IPS DF 6.9 (cell line): ENCODE measurements at regions not wholly inside any gene's neighbourhood (a gene's known extent, or its start where the extent isn't known, plus 50 kb on each side); places are given as distances from the start of the nearest gene placed in this dataset.
A peak's percentile ranks its signal among the peaks of the same experiment; 100 is the strongest.

Source experiments
- DNase-seq: peaks from one replicate; pipeline ENCODE4 v3.0.0-alpha.2; 2013; ENCODE audit warnings: low read depth, low spot score
- H3K27ac ChIP-seq: one replicate; pipeline ENCODE4 v1.5.1; 2013; ENCODE audit warnings: low read length, control low read depth
- H3K27me3 ChIP-seq: 2 replicates; pipeline ENCODE4 v1.6.1; 2013; ENCODE audit warnings: mild to moderate bottlenecking, low read length; ENCODE audit not compliant: control insufficient read depth, insufficient read depth
- H3K36me3 ChIP-seq: 2 replicates; pipeline ENCODE4 v1.6.1; 2013; ENCODE audit warnings: low read length; ENCODE audit not compliant: control insufficient read depth, insufficient read depth
- H3K4me1 ChIP-seq: 2 replicates; pipeline ENCODE4 v1.6.1; 2013; ENCODE audit warnings: low read length; ENCODE audit not compliant: control insufficient read depth, insufficient read depth
- H3K4me3 ChIP-seq: 2 replicates; pipeline ENCODE4 v1.5.1; 2013; ENCODE audit warnings: mild to moderate bottlenecking, low read length
- H3K9me3 ChIP-seq: 2 replicates; pipeline ENCODE4 v1.6.1; 2013; ENCODE audit warnings: low read length, inconsistent platforms; ENCODE audit not compliant: control insufficient read depth, insufficient read depth
- WGBS: extraction: QIAGEN DNeasy Blood & Tissue Kit; methylation state at CpG from one replicate; pipeline ENCODE4 v1.1.7; 2013; ENCODE audit warnings: mixed read lengths, missing lambda C conversion rate; ENCODE audit not compliant: insufficient read length, insufficient coverage; 5-methylcytosine and 5-hydroxymethylcytosine counted together

DNA sequence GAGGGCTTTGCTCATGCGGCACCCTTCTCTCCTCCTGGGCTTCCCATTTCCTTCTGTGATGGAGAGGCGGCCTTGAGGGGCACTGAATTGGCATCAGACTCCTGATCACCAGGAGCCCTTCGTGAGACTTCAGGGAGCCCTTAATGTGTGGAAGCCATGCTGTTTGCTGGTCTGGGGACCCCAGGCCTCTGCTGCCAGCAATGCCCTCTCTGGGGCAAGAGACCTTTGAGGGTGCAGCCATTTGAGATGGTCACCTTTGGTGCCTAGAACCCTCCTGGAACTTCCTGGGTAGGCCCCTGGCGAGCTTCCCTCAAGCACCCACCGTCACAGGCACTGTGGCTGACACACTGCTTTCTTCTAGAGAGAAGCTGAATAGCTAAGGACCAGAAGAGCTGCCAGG lies 338.7 kb upstream of the IRX4 start:
- no peaks in the 10 kb centered on the region for H3K4me1 ChIP-seq
- WGBS = no CpG with 5 or more reads among the region's 5 CpGs
- H3K9me3 ChIP-seq = no peaks in the 10 kb centered on the region
- no peaks in the 10 kb centered on the region; the same call in 1 of the 2 replicates for H3K27me3 ChIP-seq
- H3K4me3 ChIP-seq = no peak overlapping the region
- DNase-seq = no peak
- no peak overlapping the region for H3K27ac ChIP-seq
- no peaks in the 10 kb centered on the region for H3K36me3 ChIP-seq

DNA sequence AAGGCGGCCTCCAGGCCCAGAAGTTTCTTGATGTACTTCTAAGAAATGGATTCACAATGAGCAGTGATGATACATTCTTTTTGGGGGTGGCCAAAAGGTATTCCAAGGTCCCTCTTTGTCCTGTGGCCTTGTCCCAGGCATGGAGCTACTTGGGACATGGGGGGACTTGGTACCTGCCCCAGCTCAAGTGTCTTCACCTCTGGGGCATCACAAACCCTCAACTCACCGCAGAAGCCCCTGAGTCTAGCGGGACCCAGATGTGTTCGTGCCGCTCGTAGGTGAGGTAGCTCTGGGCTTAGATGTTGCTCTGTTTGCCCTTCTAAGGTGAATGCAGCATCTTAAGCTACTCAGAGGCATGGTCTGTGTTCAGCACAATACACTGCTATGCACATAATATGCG lies 338.0 kb upstream of the IRX4 start:
- Histone ChIP-seq H3K27me3 (no peaks in the 10 kb centered on the region; the same call in 1 of the 2 replicates), H3K27ac (no peak overlapping the region), H3K36me3 (no peaks in the 10 kb centered on the region), H3K9me3 (no peaks in the 10 kb centered on the region), H3K4me3 (no peak overlapping the region), H3K4me1 (no peaks in the 10 kb centered on the region)
- WGBS = no CpG with 5 or more reads among the region's 7 CpGs
- no peak for DNase-seq

DNA sequence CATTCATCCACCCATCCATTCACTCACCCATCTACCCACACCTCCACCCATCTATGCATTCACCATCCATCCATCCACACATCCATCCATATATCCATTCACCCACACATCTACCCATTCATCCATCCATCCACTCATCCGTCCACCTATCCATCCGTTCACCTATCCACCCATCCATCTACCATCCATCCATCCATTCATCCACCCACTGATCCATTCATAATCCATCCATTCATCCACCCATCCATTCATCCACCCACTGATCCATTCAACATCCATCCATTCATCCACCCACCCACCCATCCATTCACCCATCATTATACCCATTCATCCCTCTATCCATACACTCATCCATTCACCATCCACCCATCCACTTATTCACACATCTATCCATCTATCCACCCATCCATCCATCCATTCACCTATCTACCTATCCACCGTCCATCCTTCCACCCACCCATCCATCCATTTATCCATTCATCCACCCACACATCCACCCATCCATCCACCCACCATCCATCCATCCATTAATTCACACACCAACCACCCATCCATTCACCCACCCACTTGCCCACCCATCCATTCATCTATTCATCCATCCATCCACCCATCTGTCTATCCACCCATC lies 336.5 kb upstream of the IRX4 start:
- WGBS = 82% methylated on average over 3 of the region's 3 CpGs
- H3K9me3 ChIP-seq = no peaks in the 10 kb centered on the region
- H3K36me3 ChIP-seq = no peaks in the 10 kb centered on the region
- no peak overlapping the region for H3K27ac ChIP-seq
- DNase-seq = no peak
- H3K4me1 ChIP-seq = no peaks in the 10 kb centered on the region
- no peak overlapping the region for H3K4me3 ChIP-seq
- H3K27me3 ChIP-seq = no peaks in the 10 kb centered on the region; the same call in 1 of the 2 replicates

DNA sequence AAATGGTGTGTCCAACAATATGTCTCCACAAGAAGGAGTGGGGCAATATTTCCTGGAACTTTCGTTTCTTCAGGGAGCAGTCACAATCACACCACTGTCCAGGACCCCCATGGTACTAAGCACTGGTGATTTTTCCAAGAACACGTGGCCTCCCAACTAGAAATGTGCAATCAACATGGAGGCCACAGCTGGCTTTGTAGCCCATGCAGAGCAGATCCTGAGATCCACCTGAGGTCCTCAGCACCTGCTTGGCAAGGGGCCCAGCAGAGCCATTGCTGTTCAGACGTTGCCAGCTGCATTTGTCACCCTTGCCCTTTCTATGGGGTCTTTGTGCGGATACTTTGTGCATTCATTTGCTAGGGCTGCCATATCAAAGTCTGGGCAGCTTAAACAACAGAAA lies 334.5 kb upstream of the IRX4 start:
- no CpG with 5 or more reads among the region's 4 CpGs for WGBS
- no peak for DNase-seq
- Histone ChIP-seq H3K36me3 (no peaks in the 10 kb centered on the region), H3K4me1 (no peaks in the 10 kb centered on the region), H3K9me3 (no peaks in the 10 kb centered on the region), H3K27me3 (no peaks in the 10 kb centered on the region; the same call in 1 of the 2 replicates), H3K4me3 (no peak overlapping the region), H3K27ac (no peak overlapping the region)

DNA sequence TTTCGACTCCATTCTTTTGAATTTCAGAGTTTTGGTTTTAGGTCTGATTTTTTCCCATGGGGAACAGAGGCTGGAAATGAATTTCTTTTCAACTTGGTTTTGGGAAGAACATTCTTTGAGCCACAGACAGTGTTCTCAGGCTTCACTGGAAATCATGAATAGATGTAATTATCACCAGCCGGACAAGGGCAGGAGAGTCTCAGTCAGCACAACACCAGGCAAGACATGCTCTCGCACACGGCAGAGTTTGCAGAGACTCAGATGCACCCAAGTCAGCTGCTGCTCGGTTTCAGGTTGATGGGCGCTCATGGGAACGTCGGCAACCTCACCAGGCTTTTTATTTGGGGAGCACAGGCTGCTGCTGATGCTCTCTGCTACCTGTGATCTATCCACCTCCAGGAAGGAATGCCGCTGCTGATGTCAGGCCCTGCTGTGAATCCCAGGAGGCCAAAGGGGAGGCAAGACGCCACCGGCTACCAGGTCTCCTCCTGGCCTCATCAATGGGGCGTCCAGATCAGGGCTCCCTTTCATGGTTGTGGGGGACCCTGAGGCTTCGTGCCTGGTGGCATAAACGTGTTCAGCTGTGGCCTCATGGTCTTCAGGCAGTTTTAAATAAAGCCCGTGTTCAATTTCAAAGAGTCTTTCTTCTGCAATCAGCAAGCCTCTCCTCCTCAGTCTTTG lies 332.3 kb upstream of the IRX4 start:
- Histone ChIP-seq H3K9me3 (no peaks in the 10 kb centered on the region), H3K4me1 (no peaks in the 10 kb centered on the region), H3K27me3 (no peaks in the 10 kb centered on the region), H3K27ac (no peak overlapping the region), H3K36me3 (no peaks in the 10 kb centered on the region), H3K4me3 (no peak overlapping the region)
- no CpG with 5 or more reads among the region's 15 CpGs for WGBS
- no peak for DNase-seq

DNA sequence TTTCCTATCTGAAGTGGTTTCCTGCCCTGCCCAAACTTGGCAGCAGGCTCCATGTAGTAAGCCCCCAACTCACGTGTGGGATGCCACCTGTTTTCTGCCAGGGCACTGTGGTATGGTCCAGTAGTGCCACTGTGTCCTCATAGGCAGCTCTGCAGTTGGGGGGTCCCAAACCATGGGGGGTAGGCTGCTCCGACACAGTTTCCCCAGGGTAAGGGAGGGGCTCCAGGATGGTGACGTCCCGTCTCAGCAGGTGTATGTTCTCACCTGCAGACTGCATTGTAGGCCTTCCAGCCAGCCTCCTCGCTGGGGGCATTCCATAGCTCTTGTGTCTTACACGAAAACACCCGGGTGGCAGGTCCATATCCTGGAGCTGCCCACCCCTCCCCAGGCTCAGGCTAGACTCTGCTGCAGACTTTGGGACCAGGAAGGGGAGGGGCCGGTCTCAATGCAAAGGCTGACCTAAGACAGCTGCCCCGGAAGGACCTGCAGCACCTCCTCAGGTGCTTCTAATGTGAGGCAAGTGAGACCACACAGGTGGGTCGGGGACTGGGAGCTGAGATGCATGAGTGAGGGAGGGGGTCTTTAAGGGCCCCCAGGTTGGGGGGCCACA lies 330.5 kb upstream of the IRX4 start:
- H3K27me3 ChIP-seq = no peaks in the 10 kb centered on the region
- H3K4me1 ChIP-seq = no peaks in the 10 kb centered on the region
- no CpG with 5 or more reads among the region's 10 CpGs for WGBS
- no peak overlapping the region for H3K27ac ChIP-seq
- no peaks in the 10 kb centered on the region for H3K9me3 ChIP-seq
- no peaks in the 10 kb centered on the region for H3K36me3 ChIP-seq
- no peak for DNase-seq
- H3K4me3 ChIP-seq = no peak overlapping the region

DNA sequence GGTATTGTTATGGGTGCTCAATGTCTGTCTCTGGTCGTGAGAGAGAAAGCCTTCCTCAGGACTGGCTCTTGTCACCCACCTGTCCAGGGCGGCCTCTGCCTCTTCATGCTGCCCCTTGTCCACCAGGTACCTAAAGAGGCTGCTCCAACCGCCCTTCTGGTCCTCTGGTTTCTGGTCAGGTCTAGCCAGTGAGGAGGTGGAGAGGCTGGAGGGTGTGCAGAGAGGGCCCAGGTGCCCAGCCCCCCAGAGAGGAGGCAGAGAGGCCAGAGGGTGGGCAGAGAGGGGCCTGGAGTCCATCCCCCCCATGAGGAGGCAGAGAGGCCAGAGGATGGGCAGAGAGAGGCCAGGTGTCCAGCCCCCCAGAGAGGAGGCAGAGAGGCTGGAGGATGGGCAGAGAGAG lies 329.8 kb upstream of the IRX4 start:
- no CpG with 5 or more reads among the region's 3 CpGs for WGBS
- no peaks in the 10 kb centered on the region for H3K9me3 ChIP-seq
- H3K27me3 ChIP-seq = no peaks in the 10 kb centered on the region
- H3K4me3 ChIP-seq = no peak overlapping the region
- no peaks in the 10 kb centered on the region for H3K36me3 ChIP-seq
- no peak overlapping the region for H3K27ac ChIP-seq
- H3K4me1 ChIP-seq = no peaks in the 10 kb centered on the region
- DNase-seq = no peak

DNA sequence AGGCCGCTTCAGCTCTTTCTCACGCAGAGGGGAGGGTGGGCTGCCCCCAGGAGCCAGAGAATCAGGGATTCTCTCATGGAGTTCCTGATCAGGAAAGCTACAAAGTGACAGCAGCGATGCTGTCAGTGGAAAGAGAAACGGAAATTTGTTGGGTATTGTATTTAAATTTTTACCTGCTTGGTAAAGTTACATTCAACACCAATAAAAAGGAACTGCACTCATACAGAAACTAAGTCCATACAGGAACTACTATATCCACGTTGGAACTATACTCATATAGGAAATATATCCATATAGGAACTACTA lies 325.5 kb upstream of the IRX4 start:
- DNase-seq = no peak
- Histone ChIP-seq H3K4me1 (no peaks in the 10 kb centered on the region), H3K36me3 (no peaks in the 10 kb centered on the region), H3K4me3 (no peak overlapping the region), H3K27me3 (no peaks in the 10 kb centered on the region), H3K9me3 (no peaks in the 10 kb centered on the region), H3K27ac (no peak overlapping the region)
- no CpG with 5 or more reads among the region's 5 CpGs for WGBS

DNA sequence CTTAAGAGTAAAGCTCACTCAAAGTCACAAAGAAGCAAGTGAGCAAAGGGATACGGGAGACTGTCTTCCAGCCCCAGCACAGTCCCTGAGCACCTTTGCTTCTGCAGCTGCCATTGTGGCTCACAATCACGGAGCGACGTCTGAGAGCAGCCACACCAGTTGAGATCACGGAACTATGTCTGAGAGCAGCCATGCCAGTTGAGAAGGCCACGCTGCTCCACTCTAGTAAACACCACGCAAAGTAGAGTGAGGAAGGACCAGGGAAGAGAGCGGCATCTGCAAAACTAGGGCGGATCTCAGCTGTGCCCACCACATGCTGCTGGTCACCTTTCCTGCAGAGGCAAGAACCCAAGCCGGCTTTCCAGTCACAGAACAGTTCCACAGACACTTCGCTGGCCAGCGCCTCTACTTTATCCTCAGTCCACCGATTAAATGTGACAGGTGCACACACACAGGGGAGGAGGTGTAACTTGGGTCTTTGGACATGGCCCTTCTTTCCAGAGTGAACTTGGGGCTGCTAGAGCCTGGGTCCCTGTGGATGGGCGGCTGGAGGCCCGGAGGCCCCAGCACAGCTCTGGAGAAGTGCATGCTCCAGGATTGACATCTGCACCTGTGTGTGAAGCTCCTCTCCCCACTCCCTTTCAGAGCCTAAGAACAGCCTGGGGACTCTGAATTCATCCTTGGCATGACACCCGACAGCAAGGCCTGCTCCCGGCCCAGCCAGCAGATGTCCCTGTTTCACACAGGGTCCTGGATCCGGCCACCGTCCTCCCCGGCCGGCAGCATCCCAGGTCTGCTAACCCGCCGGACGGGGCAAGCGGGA lies 324.9 kb upstream of the IRX4 start:
- Histone ChIP-seq H3K4me1 (no peaks in the 10 kb centered on the region), H3K27me3 (no peaks in the 10 kb centered on the region), H3K27ac (no peak overlapping the region), H3K36me3 (no peaks in the 10 kb centered on the region), H3K9me3 (no peaks in the 10 kb centered on the region), H3K4me3 (no peak overlapping the region)
- no CpG with 5 or more reads among the region's 25 CpGs for WGBS
- DNase-seq = peak; percentile 52

DNA sequence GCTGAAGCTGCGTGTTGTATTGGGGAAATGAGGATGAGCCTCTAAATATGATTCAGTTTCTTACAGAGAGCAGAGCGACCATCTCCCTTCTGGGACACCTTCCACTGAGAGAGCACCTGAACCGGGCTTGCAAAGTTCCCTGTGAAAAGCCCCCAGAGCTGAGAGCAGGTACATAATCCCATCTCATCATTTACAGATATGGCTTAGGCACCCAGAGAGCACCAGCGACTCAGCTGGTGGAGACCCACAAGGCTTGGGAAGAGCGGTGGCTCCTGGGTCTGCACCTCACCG lies 324.3 kb upstream of the IRX4 start:
- H3K9me3 ChIP-seq = no peaks in the 10 kb centered on the region
- no peak for DNase-seq
- no CpG with 5 or more reads among the region's 6 CpGs for WGBS
- no peak overlapping the region for H3K27ac ChIP-seq
- no peaks in the 10 kb centered on the region for H3K27me3 ChIP-seq
- no peak overlapping the region for H3K4me3 ChIP-seq
- H3K4me1 ChIP-seq = no peaks in the 10 kb centered on the region
- H3K36me3 ChIP-seq = no peaks in the 10 kb centered on the region
